ENCODE measurements at regions not wholly inside any gene's neighbourhood (a gene's known extent, or its start where the extent isn't known, plus 50 kb on each side); places are given as distances from the start of the nearest gene placed in this dataset.

- intact Hi-C loops (cut with DNase I): no loop called here
- no peak for ATAC-seq
- TF ChIP-seq POLR2A (IDR thresholded peaks at IDR 0.05) (no peak), CTCF (IDR thresholded peaks at IDR 0.05) (no peak)
Observed at GRCh38 chr1:240031414-240031813, 60.3 kb upstream of the FMN2 start.

GRCh38 chr1:240033406-240033805 is 58.3 kb upstream of the FMN2 start:
- Histone ChIP-seq H3K27me3 (no peaks in the 10 kb centered on the region), H3K4me1 (no peaks in the 10 kb centered on the region), H3K9me3 (no peaks in the 10 kb centered on the region), H3K36me3 (no peaks in the 10 kb centered on the region), H3K4me3 (no peak overlapping the region), H3K27ac (no peak overlapping the region)
- TF ChIP-seq POLR2A (IDR thresholded peaks at IDR 0.05) (no peak), CTCF (IDR thresholded peaks at IDR 0.05) (no peak)
- DNase-seq (no peak), ATAC-seq (no peak)
- WGBS (ENCODE audit: insufficient coverage, low coverage, low lambda C conversion rate, missing lambda C conversion rate): 17% methylated on average over 3 of the region's 3 CpGs
- intact Hi-C loops (cut with DNase I): no loop called here

More at GRCh38 chr1:240031414-240031813, 60.3 kb upstream of the FMN2 start:
- no peak overlapping the region for H3K27ac ChIP-seq
- H3K4me1 ChIP-seq: no peaks in the 10 kb centered on the region
- H3K36me3 ChIP-seq: no peaks in the 10 kb centered on the region
- 75% methylated on average over 3 of the region's 3 CpGs for WGBS (ENCODE audit: insufficient coverage, low coverage, low lambda C conversion rate, missing lambda C conversion rate)
- H3K4me3 ChIP-seq: no peak overlapping the region
- DNase-seq: no peak
- no peaks in the 10 kb centered on the region for H3K9me3 ChIP-seq
- H3K27me3 ChIP-seq: no peaks in the 10 kb centered on the region

GRCh38 chr1:240036526-240036925 is 55.2 kb upstream of the FMN2 start:
- no peaks in the 10 kb centered on the region for H3K36me3 ChIP-seq
- DNase-seq: no peak
- intact Hi-C loops (cut with DNase I): no loop called here
- WGBS (ENCODE audit: insufficient coverage, low coverage, low lambda C conversion rate, missing lambda C conversion rate): 56% methylated on average over 1 of the region's 1 CpG
- no peak for ATAC-seq
- TF ChIP-seq CTCF (IDR thresholded peaks at IDR 0.05) (no peak), POLR2A (IDR thresholded peaks at IDR 0.05) (no peak)
- H3K9me3 ChIP-seq: no peaks in the 10 kb centered on the region
- H3K4me3 ChIP-seq: no peak overlapping the region
- no peaks in the 10 kb centered on the region for H3K27me3 ChIP-seq
- no peaks in the 10 kb centered on the region for H3K4me1 ChIP-seq
- H3K27ac ChIP-seq: no peak overlapping the region

Measured in right lobe of liver (tissue), 6 donors.